ENCODE measurements at regions not wholly inside any gene's neighbourhood (a gene's known extent, or its start where the extent isn't known, plus 50 kb on each side); places are given as distances from the start of the nearest gene placed in this dataset.
"Not testable (repeated sequence)": the region's sequence is repeated elsewhere in the genome, so short reads cannot be mapped to it uniquely, and the experiment has no call there.

DNA sequence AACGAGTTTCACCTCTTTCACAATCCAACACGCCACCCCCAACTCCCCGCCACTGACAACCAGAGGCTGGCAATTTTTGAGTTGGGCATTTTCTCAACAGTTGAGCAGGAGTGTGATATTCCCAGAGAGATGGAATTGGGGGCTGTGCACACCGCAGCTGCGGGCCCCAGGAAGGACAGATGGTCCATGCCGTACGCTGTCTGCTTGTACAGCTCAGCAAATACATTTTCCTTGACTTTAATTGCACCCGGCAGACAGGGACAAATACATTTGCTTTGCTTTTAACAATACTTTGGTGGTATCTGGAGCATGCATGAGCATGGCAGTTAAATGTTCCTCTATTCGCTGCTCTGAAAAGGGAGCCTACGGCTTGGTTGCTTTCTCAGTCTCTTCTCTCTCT lies 354.2 kb upstream of the DPP6 start:
- Histone ChIP-seq H3K27ac (ENCODE audit: low read depth, low read length) (no peak overlapping the region), H3K27me3 (ENCODE audit: control insufficient read depth, insufficient read depth, low read length) (no peaks in the 10 kb centered on the region), H3K4me3 (ENCODE audit: low read depth, low read length) (no peak overlapping the region), H3K9me3 (ENCODE audit: control insufficient read depth, insufficient read depth, low read length) (no peaks in the 10 kb centered on the region), H3K36me3 (ENCODE audit: control insufficient read depth, insufficient read depth, low read length) (no peaks in the 10 kb centered on the region), H3K9ac (ENCODE audit: low read depth, low read length) (no peak overlapping the region), H3K4me1 (ENCODE audit: control insufficient read depth, insufficient read depth, low read length) (no peaks in the 10 kb centered on the region)

DNA sequence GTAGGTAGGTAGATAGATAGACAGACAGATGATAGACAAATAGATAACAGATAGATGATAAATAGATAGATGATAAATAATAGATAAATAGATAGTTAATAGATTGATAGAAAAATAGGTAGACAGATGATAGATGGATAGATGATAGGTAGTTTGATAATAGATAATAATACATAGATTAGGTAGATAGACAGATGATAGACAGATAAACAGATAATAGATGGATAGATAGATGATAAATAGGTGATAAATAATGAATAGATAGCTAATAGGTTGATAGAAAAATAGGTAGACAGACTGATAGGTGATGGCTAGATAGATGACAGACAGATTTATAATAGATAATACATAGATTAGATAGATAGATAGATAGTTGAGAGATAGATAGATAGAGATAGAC lies 350.5 kb upstream of the DPP6 start:
- no peaks in the 10 kb centered on the region for H3K36me3 ChIP-seq (ENCODE audit: control insufficient read depth, insufficient read depth, low read length)
- H3K9ac ChIP-seq (ENCODE audit: low read depth, low read length): no peak overlapping the region
- no peak overlapping the region for H3K4me3 ChIP-seq (ENCODE audit: low read depth, low read length)
- no peaks in the 10 kb centered on the region for H3K9me3 ChIP-seq (ENCODE audit: control insufficient read depth, insufficient read depth, low read length)
- no peaks in the 10 kb centered on the region for H3K4me1 ChIP-seq (ENCODE audit: control insufficient read depth, insufficient read depth, low read length)
- no peaks in the 10 kb centered on the region for H3K27me3 ChIP-seq (ENCODE audit: control insufficient read depth, insufficient read depth, low read length)
- H3K27ac ChIP-seq (ENCODE audit: low read depth, low read length): no peak overlapping the region

DNA sequence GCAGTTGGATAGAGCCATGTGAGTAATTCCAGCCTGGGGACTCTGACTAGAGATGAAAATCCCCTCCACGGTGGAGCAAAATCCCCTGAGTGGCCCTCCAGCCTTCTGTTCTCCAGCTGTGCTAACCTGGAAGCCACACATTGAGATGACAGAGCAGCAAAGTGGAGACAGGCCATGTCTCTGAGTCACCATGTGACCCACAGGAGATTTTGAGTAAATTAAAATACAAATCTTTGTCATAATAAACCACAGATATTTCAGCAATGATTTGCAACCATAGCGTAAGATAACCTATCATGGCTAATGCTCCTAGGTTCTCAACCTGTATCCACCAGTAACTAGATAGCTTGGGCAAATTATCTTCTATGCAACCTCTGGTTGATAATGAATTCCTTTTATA lies 328.3 kb upstream of the DPP6 start:
- not testable (repeated sequence) for H3K27me3 ChIP-seq (ENCODE audit: control insufficient read depth, insufficient read depth, low read length); H3K9me3 ChIP-seq (ENCODE audit: control insufficient read depth, insufficient read depth, low read length); H3K27ac ChIP-seq (ENCODE audit: low read depth, low read length); H3K4me1 ChIP-seq (ENCODE audit: control insufficient read depth, insufficient read depth, low read length); H3K4me3 ChIP-seq (ENCODE audit: low read depth, low read length); H3K9ac ChIP-seq (ENCODE audit: low read depth, low read length); H3K36me3 ChIP-seq (ENCODE audit: control insufficient read depth, insufficient read depth, low read length)

DNA sequence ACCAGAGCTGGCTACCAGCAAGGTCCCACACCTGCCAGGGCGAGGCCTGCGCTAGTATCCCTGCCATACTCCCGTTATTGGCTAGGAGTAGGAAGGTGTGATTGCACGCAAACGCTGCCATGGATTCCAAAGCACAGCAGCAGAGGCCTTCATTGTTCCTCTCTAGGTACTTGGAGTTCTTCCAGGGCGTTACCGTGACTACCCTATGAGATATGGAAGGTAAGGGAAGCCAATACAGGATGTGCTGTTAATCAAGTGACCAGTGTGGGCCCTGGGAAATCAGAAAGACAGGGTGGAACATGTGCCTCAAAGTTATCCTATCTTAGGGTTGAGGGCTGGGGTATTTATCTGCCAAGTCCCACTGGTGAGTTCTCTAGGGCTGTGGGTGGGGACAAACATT lies 320.7 kb upstream of the DPP6 start:
- not testable (repeated sequence) for H3K27ac ChIP-seq (ENCODE audit: low read depth, low read length); H3K4me1 ChIP-seq (ENCODE audit: control insufficient read depth, insufficient read depth, low read length); H3K36me3 ChIP-seq (ENCODE audit: control insufficient read depth, insufficient read depth, low read length); H3K27me3 ChIP-seq (ENCODE audit: control insufficient read depth, insufficient read depth, low read length); H3K4me3 ChIP-seq (ENCODE audit: low read depth, low read length); H3K9ac ChIP-seq (ENCODE audit: low read depth, low read length); H3K9me3 ChIP-seq (ENCODE audit: control insufficient read depth, insufficient read depth, low read length)

DNA sequence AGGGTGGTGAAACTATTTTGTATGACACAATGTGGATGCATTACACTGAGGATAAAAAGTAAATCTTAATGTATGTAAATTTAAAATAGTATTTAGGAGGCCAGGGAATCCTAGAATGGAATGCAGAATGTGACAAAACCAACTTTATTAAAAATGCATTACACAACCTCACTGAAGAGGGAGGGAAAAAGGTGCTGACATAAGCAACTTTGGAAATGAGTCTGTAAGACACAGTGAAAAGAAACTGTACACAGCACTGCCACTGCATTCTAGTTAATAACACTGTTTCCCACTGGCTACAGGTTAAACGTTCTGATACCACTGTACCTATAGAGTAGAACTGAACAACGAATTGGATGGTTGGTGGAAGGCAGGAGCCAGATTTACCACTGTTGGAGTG lies 308.8 kb upstream of the DPP6 start:
- H3K9ac ChIP-seq (ENCODE audit: low read depth, low read length); H3K9me3 ChIP-seq (ENCODE audit: control insufficient read depth, insufficient read depth, low read length); H3K36me3 ChIP-seq (ENCODE audit: control insufficient read depth, insufficient read depth, low read length); H3K4me1 ChIP-seq (ENCODE audit: control insufficient read depth, insufficient read depth, low read length); H3K4me3 ChIP-seq (ENCODE audit: low read depth, low read length); H3K27ac ChIP-seq (ENCODE audit: low read depth, low read length): not testable (repeated sequence)
- H3K27me3 ChIP-seq (ENCODE audit: control insufficient read depth, insufficient read depth, low read length): peaks cover 20% of the 10 kb centered on the region

DNA sequence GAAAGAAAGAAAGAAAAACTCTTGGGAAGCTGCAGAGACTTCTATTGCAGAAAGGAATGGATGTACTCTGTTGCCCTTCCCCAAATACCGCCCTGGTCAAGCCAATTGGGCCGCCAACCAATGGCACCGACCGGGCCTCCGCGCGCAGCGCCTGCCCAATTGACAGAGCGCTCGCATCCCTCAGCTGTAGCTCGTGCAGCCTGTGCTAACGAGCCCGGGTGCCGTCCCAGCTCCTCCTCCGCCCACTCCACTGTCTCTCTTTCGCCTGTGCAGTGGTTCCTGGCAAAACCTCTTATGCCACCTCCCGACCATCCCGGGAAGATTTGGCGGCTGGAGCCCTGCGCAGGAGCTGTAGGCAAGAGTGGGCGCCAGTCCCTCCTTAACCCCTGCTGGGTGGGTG lies 304.2 kb upstream of the DPP6 start:
- peak overlapping the region; percentile 43; the same call in 1 of the 2 replicates for H3K4me3 ChIP-seq (ENCODE audit: low read depth, low read length)
- H3K4me1 ChIP-seq (ENCODE audit: control insufficient read depth, insufficient read depth, low read length); H3K36me3 ChIP-seq (ENCODE audit: control insufficient read depth, insufficient read depth, low read length); H3K9me3 ChIP-seq (ENCODE audit: control insufficient read depth, insufficient read depth, low read length); H3K9ac ChIP-seq (ENCODE audit: low read depth, low read length); H3K27ac ChIP-seq (ENCODE audit: low read depth, low read length): not testable (repeated sequence)
- H3K27me3 ChIP-seq (ENCODE audit: control insufficient read depth, insufficient read depth, low read length): peaks cover 34% of the 10 kb centered on the region

DNA sequence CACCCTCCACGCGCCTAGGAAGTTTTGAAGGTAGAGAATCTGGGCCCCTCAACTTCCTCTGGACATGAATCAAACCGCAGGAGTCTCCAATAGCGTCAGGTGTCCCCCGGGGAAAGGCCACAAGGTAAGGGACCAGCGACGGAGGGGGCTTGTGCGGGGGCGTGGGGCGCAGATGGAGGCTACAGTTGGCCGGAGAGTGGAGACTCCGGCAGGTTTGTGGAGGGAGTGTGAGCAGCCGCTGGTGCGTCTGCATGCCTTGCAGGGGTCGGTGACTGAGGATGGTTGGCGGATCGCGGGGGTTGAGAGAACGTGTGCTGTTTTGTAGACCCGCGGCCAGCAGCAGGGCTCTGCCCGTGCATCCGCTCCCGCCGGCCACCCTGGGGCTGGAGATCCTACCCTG lies 303.3 kb upstream of the DPP6 start:
- H3K4me1 ChIP-seq (ENCODE audit: control insufficient read depth, insufficient read depth, low read length); H3K9me3 ChIP-seq (ENCODE audit: control insufficient read depth, insufficient read depth, low read length); H3K9ac ChIP-seq (ENCODE audit: low read depth, low read length); H3K36me3 ChIP-seq (ENCODE audit: control insufficient read depth, insufficient read depth, low read length); H3K27ac ChIP-seq (ENCODE audit: low read depth, low read length): not testable (repeated sequence)
- Histone ChIP-seq H3K4me3 (ENCODE audit: low read depth, low read length) (peak overlapping the region; percentile 17; the same call in 1 of the 2 replicates), H3K27me3 (ENCODE audit: control insufficient read depth, insufficient read depth, low read length) (peaks cover 34% of the 10 kb centered on the region)

DNA sequence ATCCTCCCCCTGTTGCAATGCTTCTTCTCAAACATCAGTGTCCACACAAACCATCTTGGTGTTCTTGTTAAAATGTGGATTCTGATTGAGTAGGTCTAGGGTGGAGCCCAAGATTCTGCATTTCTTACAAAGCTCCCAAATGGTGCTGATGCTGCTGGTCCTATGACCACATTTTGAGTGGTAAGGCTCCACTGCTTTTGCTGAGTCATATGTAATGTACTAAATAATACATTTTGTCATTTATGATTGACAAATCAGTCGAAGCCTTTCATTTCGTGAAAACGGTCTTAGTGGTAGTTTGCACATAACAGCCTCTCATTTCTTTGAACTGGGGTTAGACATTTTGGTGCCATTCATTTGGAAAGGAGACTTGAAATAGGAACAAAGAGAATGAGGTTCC lies 286.3 kb upstream of the DPP6 start:
- not testable (repeated sequence) for H3K9ac ChIP-seq (ENCODE audit: low read depth, low read length); H3K4me3 ChIP-seq (ENCODE audit: low read depth, low read length); H3K27ac ChIP-seq (ENCODE audit: low read depth, low read length)

DNA sequence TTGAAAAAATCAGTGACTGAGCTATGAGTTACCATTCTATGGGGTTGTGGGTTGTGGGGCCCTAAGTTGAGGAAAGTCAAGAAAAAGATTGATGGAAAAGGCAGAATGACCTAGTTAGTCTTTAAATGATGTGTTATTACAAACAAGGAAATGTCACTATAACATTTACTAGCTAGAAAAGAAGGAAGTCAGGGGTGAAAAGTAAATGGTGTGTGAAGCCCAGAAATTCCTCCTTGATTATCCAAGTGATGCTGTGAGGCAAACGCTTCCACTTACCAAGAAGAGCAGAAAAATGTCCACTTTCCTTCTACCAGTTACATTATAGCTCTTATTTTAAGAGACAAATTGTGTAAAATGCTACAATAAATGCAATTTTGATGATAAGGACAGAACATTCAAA lies 285.3 kb upstream of the DPP6 start:
- not testable (repeated sequence) for H3K4me1 ChIP-seq (ENCODE audit: control insufficient read depth, insufficient read depth, low read length); H3K4me3 ChIP-seq (ENCODE audit: low read depth, low read length); H3K36me3 ChIP-seq (ENCODE audit: control insufficient read depth, insufficient read depth, low read length); H3K27me3 ChIP-seq (ENCODE audit: control insufficient read depth, insufficient read depth, low read length); H3K9ac ChIP-seq (ENCODE audit: low read depth, low read length); H3K9me3 ChIP-seq (ENCODE audit: control insufficient read depth, insufficient read depth, low read length); H3K27ac ChIP-seq (ENCODE audit: low read depth, low read length)

More for the DNA sequence above, 286.3 kb upstream of the DPP6 start:
- H3K4me1 ChIP-seq (ENCODE audit: control insufficient read depth, insufficient read depth, low read length); H3K9me3 ChIP-seq (ENCODE audit: control insufficient read depth, insufficient read depth, low read length); H3K36me3 ChIP-seq (ENCODE audit: control insufficient read depth, insufficient read depth, low read length); H3K27me3 ChIP-seq (ENCODE audit: control insufficient read depth, insufficient read depth, low read length): not testable (repeated sequence)

DNA sequence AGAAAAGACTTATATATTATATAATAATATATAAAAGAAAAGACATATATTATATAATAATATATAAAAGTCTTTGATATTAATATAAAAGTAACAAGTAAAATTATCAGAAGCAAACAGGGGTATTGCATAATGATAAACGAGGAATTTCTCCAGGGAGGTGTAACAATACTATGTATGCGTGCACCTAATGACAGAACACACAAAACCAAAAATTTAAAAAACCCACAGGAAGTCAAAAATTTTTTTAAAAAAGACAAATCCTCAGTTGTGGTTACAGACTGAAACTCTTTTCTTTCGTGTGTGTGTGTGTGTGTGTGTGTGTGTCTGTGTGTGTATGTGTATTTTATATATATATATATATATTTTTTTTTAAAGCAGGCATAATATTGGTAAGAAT lies 279.2 kb upstream of the DPP6 start:
- H3K36me3 ChIP-seq (ENCODE audit: control insufficient read depth, insufficient read depth, low read length): no peaks in the 10 kb centered on the region
- H3K27ac ChIP-seq (ENCODE audit: low read depth, low read length): no peak overlapping the region
- no peak overlapping the region for H3K4me3 ChIP-seq (ENCODE audit: low read depth, low read length)
- no peaks in the 10 kb centered on the region for H3K4me1 ChIP-seq (ENCODE audit: control insufficient read depth, insufficient read depth, low read length)
- no peaks in the 10 kb centered on the region for H3K9me3 ChIP-seq (ENCODE audit: control insufficient read depth, insufficient read depth, low read length)
- no peak overlapping the region for H3K9ac ChIP-seq (ENCODE audit: low read depth, low read length)
- no peaks in the 10 kb centered on the region for H3K27me3 ChIP-seq (ENCODE audit: control insufficient read depth, insufficient read depth, low read length)

DNA sequence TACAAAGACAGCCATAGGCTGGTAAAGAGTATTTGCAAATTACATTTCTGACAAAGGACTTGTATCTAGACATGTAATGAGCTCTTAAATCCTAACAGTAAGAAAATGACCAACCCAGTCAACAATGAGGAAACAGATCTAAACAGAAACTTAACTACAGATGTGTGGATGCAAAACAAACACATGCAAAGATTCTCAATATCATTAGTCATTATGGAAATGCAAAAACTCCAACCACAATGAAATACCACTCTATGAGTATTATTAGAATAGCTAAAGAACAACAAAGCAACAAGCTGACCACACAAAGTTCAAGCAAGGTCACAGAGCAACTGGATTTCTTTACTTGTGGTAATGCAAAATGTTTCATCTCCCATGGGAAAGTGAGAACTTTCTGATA lies 275.3 kb upstream of the DPP6 start:
- H3K4me3 ChIP-seq (ENCODE audit: low read depth, low read length); H3K27me3 ChIP-seq (ENCODE audit: control insufficient read depth, insufficient read depth, low read length); H3K9ac ChIP-seq (ENCODE audit: low read depth, low read length); H3K27ac ChIP-seq (ENCODE audit: low read depth, low read length); H3K36me3 ChIP-seq (ENCODE audit: control insufficient read depth, insufficient read depth, low read length); H3K9me3 ChIP-seq (ENCODE audit: control insufficient read depth, insufficient read depth, low read length); H3K4me1 ChIP-seq (ENCODE audit: control insufficient read depth, insufficient read depth, low read length): not testable (repeated sequence)

DNA sequence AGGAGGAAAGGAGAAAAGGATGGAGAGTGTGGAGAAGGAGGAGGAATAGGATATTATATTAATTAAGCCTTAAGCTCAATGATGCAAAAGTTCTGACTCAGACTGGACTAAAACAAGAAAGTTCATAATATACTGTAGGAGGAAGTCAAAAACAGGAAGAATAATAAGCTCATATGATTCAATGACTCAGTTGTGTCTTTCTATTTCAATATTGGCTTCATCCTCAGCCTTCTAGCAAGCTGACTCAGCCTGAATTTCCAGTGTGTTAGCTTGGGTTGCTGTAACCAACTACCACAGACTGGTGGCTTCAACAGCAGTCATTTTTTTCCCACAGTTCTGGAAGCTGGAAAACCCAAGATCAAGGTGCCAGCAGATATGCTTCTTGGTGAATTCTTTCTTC lies 254.8 kb upstream of the DPP6 start:
- not testable (repeated sequence) for H3K4me1 ChIP-seq (ENCODE audit: control insufficient read depth, insufficient read depth, low read length); H3K27me3 ChIP-seq (ENCODE audit: control insufficient read depth, insufficient read depth, low read length); H3K9me3 ChIP-seq (ENCODE audit: control insufficient read depth, insufficient read depth, low read length); H3K27ac ChIP-seq (ENCODE audit: low read depth, low read length); H3K36me3 ChIP-seq (ENCODE audit: control insufficient read depth, insufficient read depth, low read length); H3K9ac ChIP-seq (ENCODE audit: low read depth, low read length); H3K4me3 ChIP-seq (ENCODE audit: low read depth, low read length)

Measured in HUES48 (cell line).